ENCODE measurements at regions not wholly inside any gene's neighbourhood (a gene's known extent, or its start where the extent isn't known, plus 50 kb on each side); places are given as distances from the start of the nearest gene placed in this dataset.
A peak's percentile ranks its signal among the peaks of the same experiment; 100 is the strongest.
"Not testable (repeated sequence)": the region's sequence is repeated elsewhere in the genome, so short reads cannot be mapped to it uniquely, and the experiment has no call there.

GRCh38 chr1:94769551-94769950 is 50.6 kb upstream of the SLC44A3 start:
- Histone ChIP-seq H3K27ac (no peak overlapping the region), H3K4me3 (no peak overlapping the region)

GRCh38 chr1:94768036-94768435 is 52.1 kb upstream of the SLC44A3 start:
- Histone ChIP-seq H3K27ac (no peak overlapping the region), H3K4me3 (no peak overlapping the region)

GRCh38 chr1:94765958-94766357 is 54.2 kb upstream of the SLC44A3 start:
- Histone ChIP-seq H3K4me3 (no peak overlapping the region), H3K27ac (no peak overlapping the region)

- no peak overlapping the region for H3K4me3 ChIP-seq
These were observed 61.0 kb upstream of the SLC44A3 start for GRCh38 chr1:94759188-94759587.

DNA sequence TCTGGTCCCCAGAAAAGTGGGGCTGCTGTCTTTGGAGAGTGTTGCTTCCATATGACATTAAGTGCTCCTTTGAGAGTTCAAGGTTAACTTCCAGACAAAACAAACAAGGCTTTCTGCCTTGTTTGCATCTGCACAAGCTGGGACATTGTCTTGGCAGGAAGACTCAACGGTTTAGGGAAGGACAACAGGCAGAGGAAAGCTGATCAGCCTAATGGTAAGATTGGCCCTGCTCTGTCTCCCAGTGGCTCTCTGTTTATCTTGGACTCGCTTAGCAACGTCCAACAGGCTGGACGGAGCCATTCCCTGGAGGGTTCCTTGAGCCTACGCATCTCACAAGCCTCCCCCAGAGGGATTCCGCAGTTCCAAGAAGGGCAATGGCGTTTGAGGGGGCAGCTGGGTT is 62.2 kb upstream of the SLC44A3 start:
- Histone ChIP-seq H3K27ac (peak overlapping the region in 1 of 21 experiments; percentile 28), H3K4me3 (no peak overlapping the region)

More at GRCh38 chr1:94759188-94759587, 61.0 kb upstream of the SLC44A3 start:
- no peak overlapping the region for H3K27ac ChIP-seq

GRCh38 chr1:94755675-94756074 is 64.5 kb upstream of the SLC44A3 start:
- no peak overlapping the region for H3K4me3 ChIP-seq
- no peak overlapping the region for H3K27ac ChIP-seq

- not testable (repeated sequence) for H3K4me3 ChIP-seq, H3K27ac ChIP-seq
These were observed 65.1 kb upstream of the SLC44A3 start for GRCh38 chr1:94755016-94755415.

- H3K27ac ChIP-seq = no peak overlapping the region
These were observed 65.6 kb upstream of the SLC44A3 start for GRCh38 chr1:94754570-94754969.

GRCh38 chr1:94754095-94754494 is 66.1 kb upstream of the SLC44A3 start:
- Histone ChIP-seq H3K27ac (no peak overlapping the region), H3K4me3 (no peak overlapping the region)

More at GRCh38 chr1:94754570-94754969, 65.6 kb upstream of the SLC44A3 start:
- H3K4me3 ChIP-seq = no peak overlapping the region

- Histone ChIP-seq H3K4me3 (no peak overlapping the region), H3K27ac (peak overlapping the region in 2 of 21 experiments; percentile 28 to 32)
These were observed 66.8 kb upstream of the SLC44A3 start for GRCh38 chr1:94753171-94753972.

DNA sequence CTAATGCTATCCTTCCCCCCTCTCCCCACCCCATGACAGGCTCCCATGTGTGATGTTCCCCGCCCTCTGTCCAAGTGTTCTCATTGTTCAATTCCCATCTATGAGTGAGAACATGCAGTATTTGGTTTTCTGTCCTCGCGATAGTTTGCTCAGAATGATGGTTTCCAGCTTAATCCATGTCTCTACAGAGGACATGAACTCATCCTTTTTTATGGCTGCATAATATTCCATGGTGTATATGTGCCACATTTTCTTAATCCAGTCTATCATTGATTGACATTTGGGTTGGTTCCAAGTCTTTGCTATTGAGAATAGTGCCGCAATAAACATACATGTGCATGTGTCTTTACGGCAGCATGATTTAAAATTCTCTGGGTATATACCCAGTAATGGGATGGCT is 68.7 kb upstream of the SLC44A3 start:
- H3K27ac ChIP-seq, H3K4me3 ChIP-seq: not testable (repeated sequence)

DNA sequence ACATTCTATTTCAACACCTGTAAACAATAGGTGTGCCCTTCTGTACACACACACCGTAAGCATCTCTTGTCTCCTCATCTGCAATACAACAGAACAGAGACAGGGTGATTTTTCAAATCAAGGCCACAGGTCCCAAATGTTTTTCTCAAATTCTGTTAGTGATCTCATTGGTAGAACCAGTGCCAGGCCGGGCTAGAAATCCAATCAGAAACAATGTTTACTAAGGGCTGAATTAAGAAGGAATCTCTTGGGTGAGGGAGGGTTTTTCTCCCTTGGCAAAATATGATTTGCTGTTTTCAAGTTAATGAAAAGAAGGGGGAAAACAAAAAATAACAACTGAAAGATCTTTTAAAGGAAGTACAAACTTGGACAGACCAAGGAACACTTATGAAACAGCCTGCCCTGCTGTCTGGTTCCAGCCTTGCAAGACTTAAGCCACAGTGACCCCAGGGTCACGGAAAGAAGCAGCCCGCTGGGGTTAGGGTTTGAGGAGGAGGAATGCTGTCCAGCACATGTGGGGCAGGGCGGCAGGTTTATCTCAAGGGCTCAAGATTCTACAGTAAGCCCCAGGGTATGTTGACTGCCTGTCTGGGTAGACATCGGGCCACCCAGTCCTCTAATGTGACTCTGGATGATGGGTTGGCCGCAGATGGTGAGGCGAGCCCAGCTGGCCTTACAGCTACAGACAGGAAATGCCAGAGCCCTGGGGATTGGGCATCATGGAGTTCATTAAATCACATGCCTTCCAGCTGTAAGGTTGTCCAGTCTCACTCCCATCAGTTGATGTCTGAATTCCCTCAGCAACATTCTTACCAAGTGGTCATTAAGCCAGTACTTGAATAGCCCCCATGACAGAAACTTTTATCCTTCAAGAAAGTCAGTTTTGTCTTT is 73.3 kb upstream of the SLC44A3 start:
- H3K27ac ChIP-seq = peak overlapping the region in 1 of 21 experiments; percentile 29
- no peak overlapping the region for H3K4me3 ChIP-seq

- H3K4me3 ChIP-seq = no peak overlapping the region
- no peak overlapping the region for H3K27ac ChIP-seq
These were observed 74.4 kb upstream of the SLC44A3 start for GRCh38 chr1:94745742-94746141.

- H3K4me3 ChIP-seq = no peak overlapping the region
- H3K27ac ChIP-seq = no peak overlapping the region
These were observed 76.3 kb upstream of the SLC44A3 start for GRCh38 chr1:94743862-94744261.

DNA sequence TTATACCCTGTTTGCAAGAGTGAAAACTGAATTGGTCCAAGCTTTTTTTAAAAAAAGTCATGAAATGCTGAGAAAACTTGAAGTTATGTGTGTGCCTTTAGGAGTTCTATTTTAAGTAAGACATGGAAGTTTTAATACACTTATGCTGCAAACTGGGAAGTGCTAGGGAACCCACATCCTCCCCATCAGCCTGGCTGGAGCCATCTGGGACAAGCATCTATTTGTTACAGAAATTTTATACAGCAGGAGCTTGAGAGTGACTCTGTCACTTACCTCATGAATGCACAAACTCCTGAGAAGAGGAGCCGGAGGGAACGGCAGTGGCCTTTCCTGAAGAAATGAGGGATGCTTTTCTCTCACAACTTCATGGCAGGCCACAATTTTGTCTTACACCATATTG is 78.2 kb upstream of the SLC44A3 start:
- Histone ChIP-seq H3K27ac (peak overlapping the region in 2 of 21 experiments; percentile 13 to 23), H3K4me3 (no peak overlapping the region)

- Histone ChIP-seq H3K27ac (peak overlapping the region in 2 of 21 experiments; percentile 13 to 23), H3K4me3 (no peak overlapping the region)
These were observed 78.6 kb upstream of the SLC44A3 start for GRCh38 chr1:94741510-94741909.

GRCh38 chr1:94739521-94740061 is 80.6 kb upstream of the SLC44A3 start:
- Histone ChIP-seq H3K4me3 (no peak overlapping the region), H3K27ac (peak overlapping the region in 5 of 21 experiments; percentile 0 to 54 (median 8))

DNA sequence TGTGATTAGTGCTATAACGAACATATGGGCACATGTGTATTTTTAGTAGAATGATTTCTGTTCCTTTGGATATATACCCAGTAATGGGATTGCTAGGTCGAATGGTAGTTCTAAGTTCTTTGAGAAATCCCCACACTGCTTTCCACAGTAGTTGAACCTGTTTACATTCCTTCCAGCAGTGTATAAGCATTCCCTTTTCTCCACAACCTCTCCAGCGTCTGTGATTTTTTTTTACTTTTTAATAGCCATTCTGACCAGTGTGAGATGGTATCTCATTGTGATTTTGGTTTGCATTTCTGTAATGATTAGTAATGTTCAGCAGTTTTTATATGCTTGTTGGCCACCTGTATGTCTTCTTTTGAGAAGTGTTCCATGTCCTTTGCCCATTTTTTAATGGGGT is 81.8 kb upstream of the SLC44A3 start:
- Histone ChIP-seq H3K4me3 (no peak overlapping the region), H3K27ac (no peak overlapping the region)

- Histone ChIP-seq H3K4me3 (no peak overlapping the region), H3K27ac (peak overlapping the region in 1 of 21 experiments; percentile 5)
These were observed 82.8 kb upstream of the SLC44A3 start for GRCh38 chr1:94737124-94737998.

Data from skin epidermis (tissue), 12 donors.